GM12878 (cell line): ENCODE measurements at regions not wholly inside any gene's neighbourhood (a gene's known extent, or its start where the extent isn't known, plus 50 kb on each side); places are given as distances from the start of the nearest gene placed in this dataset.

Source experiments
- ATAC-seq: fragments of 200-7000 bp; cut with Tn5 transposase; 3 replicates; pipeline ENCODE4 v1.9.1; 2020; ENCODE audit warnings: mild to moderate bottlenecking, moderate library complexity
- BruUV-seq: library from RNA; stranded (reverse); fragments of 400-500 nt; replicated peaks from 2 replicates; lab custom pipeline; 2021; lab: Mats Ljungman, UMichigan
- CTCF ChIA-PET: fragments of 300-600 bp; sonication (Branson Sonifier 250); formaldehyde crosslinking; extraction: SDS; loops from one replicate; lab custom pipeline; 2021; ENCODE audit warnings: inconsistent platforms; lab: Yijun Ruan, JAX
- POLR2A ChIA-PET: fragments of 350-600 bp; formaldehyde crosslinking; extraction: SDS; loops from one replicate; lab custom pipeline; 2021; ENCODE audit warnings: inconsistent platforms; lab: Charles Lee
- RAD21 ChIA-PET: fragments of 300-600 bp; sonication (Branson Sonifier 250); formaldehyde crosslinking; loops from one replicate; lab custom pipeline; 2023; ENCODE audit warnings: antibody characterized with exemption; ENCODE audit not compliant: unreplicated experiment; lab: Charles Lee
- SMC1A ChIA-PET: fragments of 300-600 bp; sonication (Branson Sonifier 250); formaldehyde crosslinking; loops from one replicate; lab custom pipeline; 2023; ENCODE audit not compliant: unreplicated experiment, uncharacterized antibody; lab: Charles Lee
- DNase-seq: peaks from one replicate; pipeline ENCODE4 v3.0.0-alpha.2; 2011; ENCODE audit warnings: low read depth, low spot score
- FAIRE-seq: peaks from 3 replicates; lab custom pipeline; 2011; peaks lifted over from hg19 to GRCh38; lab: Jason Lieb, UNC
- H2AFZ ChIP-seq: 2 replicates; pipeline ENCODE4 v1.6.0; 2011; ENCODE audit warnings: low read depth, low read length, control low read depth; ENCODE audit not compliant: control insufficient read depth
- H3K27ac ChIP-seq: 2 replicates; pipeline ENCODE4 v1.5.1; 2011; ENCODE audit warnings: control low read depth; ENCODE audit not compliant: control insufficient read depth, insufficient read depth
- H3K27me3 ChIP-seq, 2 experiments: replicated peaks in 1 of 2; 2 replicates each; pipeline versions ENCODE4 v1.6.0 to v1.6.1; 2011; ENCODE audit warnings: low read length in 1 of 2; ENCODE audit not compliant: control insufficient read depth in 2 of 2, insufficient read depth in 2 of 2
- H3K36me3 ChIP-seq, 2 experiments: 2 replicates each; pipeline ENCODE4 v1.5.1; 2011; ENCODE audit warnings: low read length in 1 of 2; ENCODE audit not compliant: control insufficient read depth in 2 of 2, insufficient read depth in 2 of 2
- H3K4me1 ChIP-seq: 2 replicates; pipeline ENCODE4 v1.6.1; 2011; ENCODE audit warnings: mild to moderate bottlenecking, low read length, moderate library complexity, mixed read lengths; ENCODE audit not compliant: control insufficient read depth, insufficient read depth
- H3K4me2 ChIP-seq: 2 replicates; pipeline ENCODE4 v1.6.0; 2011; ENCODE audit warnings: control low read depth; ENCODE audit not compliant: control insufficient read depth, insufficient read depth
- H3K4me3 ChIP-seq: fragments of 200-600 bp; sonication (generic); 2 replicates; pipeline ENCODE4 v1.5.1; 2016
- H3K79me2 ChIP-seq: 2 replicates; pipeline ENCODE4 v1.6.0; 2011; ENCODE audit warnings: low read length; ENCODE audit not compliant: control insufficient read depth, insufficient read depth
- H3K9ac ChIP-seq: 2 replicates; pipeline ENCODE4 v1.8.0; 2011; ENCODE audit warnings: low read length, control low read depth, mixed read lengths; ENCODE audit not compliant: control insufficient read depth, insufficient read depth
- H3K9me3 ChIP-seq: replicated peaks from 3 replicates; pipeline ENCODE4 v1.5.1; 2011; ENCODE audit warnings: mild to moderate bottlenecking, low read length; ENCODE audit not compliant: control insufficient read depth, insufficient read depth
- H4K20me1 ChIP-seq: 2 replicates; pipeline ENCODE4 v1.6.0; 2011; ENCODE audit not compliant: control insufficient read depth, insufficient read depth
- ATF3 ChIP-seq: IDR thresholded peaks from 2 replicates; pipeline ENCODE4 v1.6.1; 2011; ENCODE audit warnings: low read depth, mild to moderate bottlenecking, low read length, moderate library complexity, borderline replicate concordance; ENCODE audit errors: extremely low read depth
- ATF7 ChIP-seq: fragments of 450-650 bp; IDR thresholded peaks from 2 replicates; pipeline ENCODE4 v1.6.1; 2016; ENCODE audit warnings: low read depth, mild to moderate bottlenecking
- CREM ChIP-seq: IDR thresholded peaks from 2 replicates; pipeline ENCODE4 v1.6.1; 2014; ENCODE audit warnings: antibody characterized with exemption, low read depth
- E2F4 ChIP-seq: IDR thresholded peaks from 2 replicates; pipeline ENCODE4 v1.6.1; 2012; ENCODE audit warnings: low read depth, low read length, improper control_type of control experiment
- EP300 ChIP-seq, 2 experiments: fragments of 150-350 bp in 1 of 2; IDR thresholded peaks; 2 replicates each; pipeline ENCODE4 v1.6.1; 2011 to 2012; ENCODE audit warnings: low read depth in 2 of 2, low read length in 2 of 2, borderline replicate concordance in 1 of 2, improper control_type of control experiment in 1 of 2, inconsistent platforms in 1 of 2; ENCODE audit not compliant: control insufficient read depth in 1 of 2
- ESRRA ChIP-seq: IDR thresholded peaks from 2 replicates; pipeline ENCODE4 v1.6.1; 2012; ENCODE audit warnings: mild to moderate bottlenecking, low read length, improper control_type of control experiment
- IKZF2 ChIP-seq, 2 experiments: fragments of 450-650 bp; IDR thresholded peaks; 2 replicates each; pipeline ENCODE4 v1.6.1; 2017; ENCODE audit warnings: mild to moderate bottlenecking in 2 of 2, moderate library complexity in 2 of 2
- NFIC ChIP-seq: IDR thresholded peaks from 2 replicates; pipeline ENCODE4 v1.6.1; 2012; ENCODE audit warnings: low read depth, mild to moderate bottlenecking, inconsistent platforms, low read length, moderate library complexity
- NR2C2 ChIP-seq: IDR thresholded peaks from 2 replicates; pipeline ENCODE4 v1.6.1; 2011; ENCODE audit warnings: borderline replicate concordance, low read depth; ENCODE audit not compliant: control insufficient read depth, insufficient read length
- POLR2AphosphoS5 ChIP-seq: IDR thresholded peaks from 2 replicates; pipeline ENCODE4 v1.6.1; 2011; ENCODE audit warnings: mild to moderate bottlenecking, low read length, inconsistent platforms
- RFX5 ChIP-seq: IDR thresholded peaks from 2 replicates; pipeline ENCODE4 v1.6.1; 2011; ENCODE audit warnings: low read depth, low read length, improper control_type of control experiment
- RUNX3 ChIP-seq: IDR thresholded peaks from 2 replicates; pipeline ENCODE4 v1.6.1; 2012; ENCODE audit warnings: low read length, inconsistent platforms
- SMAD5 ChIP-seq: IDR thresholded peaks from 2 replicates; pipeline ENCODE4 v1.6.1; 2016; ENCODE audit warnings: antibody characterized with exemption, low read depth
- SPI1 ChIP-seq: IDR thresholded peaks from 2 replicates; pipeline ENCODE4 v1.6.1; 2011; ENCODE audit warnings: low read depth, mild to moderate bottlenecking, low read length, moderate library complexity, borderline replicate concordance; ENCODE audit not compliant: insufficient read depth
- TCF12 ChIP-seq: IDR thresholded peaks from 2 replicates; pipeline ENCODE4 v1.6.1; 2011; ENCODE audit warnings: low read depth, mild to moderate bottlenecking, low read length
- USF1 ChIP-seq: IDR thresholded peaks from 2 replicates; pipeline ENCODE4 v1.6.1; 2011; ENCODE audit warnings: borderline replicate concordance, low read depth, mild to moderate bottlenecking, moderate library complexity, mixed read lengths, low read length; ENCODE audit not compliant: insufficient read depth; ENCODE audit errors: extremely low read length
- WGBS: methylation state at CpG from one replicate; pipeline ENCODE4 v1.1.6; 2016; ENCODE audit warnings: low lambda C conversion rate; ENCODE audit not compliant: insufficient replicate concordance, insufficient coverage; ENCODE audit errors: missing lambda C conversion rate; 5-methylcytosine and 5-hydroxymethylcytosine counted together
- in situ Hi-C: fragments of 300-500 bp; cut with MboI; formaldehyde crosslinking; loops from 9 replicates; pipeline ENCODE4 v1.14.3; 2018; ENCODE audit warnings: mixed read lengths
- intact Hi-C: fragments of 100-400 bp; cut with micrococcal nuclease; formaldehyde crosslinking; loops from one replicate; pipeline ENCODE4 v1.14.2; 2022; ENCODE audit not compliant: unreplicated experiment

GRCh38 chr12:82554529-82554928 is 132.2 kb upstream of the TMTC2 start:
- peak; percentile 36 for DNase-seq
- no TSS peak for BruUV-seq
- H3K27ac ChIP-seq = no peak overlapping the region
- no peak overlapping the region for H3K9ac ChIP-seq
- H3K4me3 ChIP-seq = no peak overlapping the region
- CTCF ChIA-PET = interaction anchor here (0.8 to 1.7 kb wide), 5 partner anchors 12 to 73 kb away, joined by 3 to 6 read pairs (median 4); no protein-coding TSS in a partner anchor
- no peaks in the 10 kb centered on the region for H3K36me3 ChIP-seq
- H3K27me3 ChIP-seq = no peaks in the 10 kb centered on the region
- TF ChIP-seq NFIC (peak; percentile 23; the same call in 1 of the 2 replicates), POLR2AphosphoS5 (no peak), EP300 (IDR thresholded peaks at IDR 0.05; ENCODE audit: borderline replicate concordance in 1 of 2, control insufficient read depth in 1 of 2, low read depth in 2 of 2, low read length in 2 of 2) (peak in 1 of 2 experiments; percentile 11; a peak in 1 of 4 replicates), SMAD5 (no peak), RFX5 (no peak), TCF12 (no peak), USF1 (no peak), RUNX3 (peak; percentile 40; the same call in 1 of the 2 replicates), ATF3 (no peak), IKZF2 (IDR thresholded peaks at IDR 0.05) (0 out of 4 replicates have a peak, but pooled peaks of 1 of the 2 experiments have one; percentile 23), SPI1 (no peak), CREM (peak; percentile 14; the same call in 1 of the 2 replicates), ESRRA (no peak), NR2C2 (no peak), ATF7 (0 out of 2 replicates have a peak, but pooled peaks have one; percentile 16), E2F4 (no peak)
- no peak overlapping the region for H2AFZ ChIP-seq
- POLR2A ChIA-PET = no interaction called here
- RAD21 ChIA-PET = interaction anchor here (1.3 to 1.9 kb wide), 3 partner anchors 39 to 132 kb away, joined by 4 to 6 read pairs (median 4); partner anchors contain the start of gene TMTC2
- SMC1A ChIA-PET = interaction anchor here (0.9 to 3.1 kb wide), 7 partner anchors 9 to 40 kb away, joined by 3 to 14 read pairs (median 5); no protein-coding TSS in a partner anchor
- no peaks in the 10 kb centered on the region for H4K20me1 ChIP-seq
- in situ Hi-C loops = no loop called here
- peak; percentile 95 for ATAC-seq
- H3K4me1 ChIP-seq = no peaks in the 10 kb centered on the region
- no peaks in the 10 kb centered on the region for H3K79me2 ChIP-seq
- intact Hi-C loops = no loop called here
- WGBS = 2% methylated on average over 2 of the region's 2 CpGs
- H3K4me2 ChIP-seq = no peak overlapping the region
- H3K9me3 ChIP-seq = peaks cover 1% of the 10 kb centered on the region; the same call in 2 of the 3 replicates
- FAIRE-seq = no peak
